Duodenal mucosa (tissue), 2 donors: ENCODE measurements at regions not wholly inside any gene's neighbourhood (a gene's known extent, or its start where the extent isn't known, plus 50 kb on each side); places are given as distances from the start of the nearest gene placed in this dataset.

Experiments used
- H3K27ac ChIP-seq: one replicate; pipeline ENCODE4 v1.7.0; 2013; ENCODE audit warnings: low read depth, low read length
- H3K27me3 ChIP-seq, 2 donors: one replicate each; pipeline ENCODE4 v1.7.0; 2013; ENCODE audit warnings: low read length in 2 of 2, control low read depth in 1 of 2; ENCODE audit not compliant: insufficient read depth in 2 of 2, control insufficient read depth in 1 of 2
- H3K36me3 ChIP-seq, 2 donors: one replicate each; pipeline ENCODE4 v1.7.0; 2013; ENCODE audit warnings: low read length in 2 of 2, control low read depth in 1 of 2; ENCODE audit not compliant: insufficient read depth in 2 of 2, control insufficient read depth in 1 of 2
- H3K4me1 ChIP-seq, 2 donors: one replicate each; pipeline ENCODE4 v1.7.0; 2013; ENCODE audit warnings: low read length in 2 of 2, control low read depth in 1 of 2; ENCODE audit not compliant: insufficient read depth in 2 of 2, control insufficient read depth in 1 of 2
- H3K4me3 ChIP-seq, 2 donors: one replicate each; pipeline ENCODE4 v1.7.0; 2013; ENCODE audit warnings: low read length in 2 of 2, low read depth in 1 of 2
- H3K9ac ChIP-seq, 2 donors: one replicate each; pipeline ENCODE4 v1.7.0; 2013; ENCODE audit warnings: low read length in 2 of 2, low read depth in 1 of 2
- H3K9me3 ChIP-seq, 2 donors: one replicate each; pipeline ENCODE4 v1.7.0; 2013; ENCODE audit warnings: low read length in 2 of 2, control low read depth in 1 of 2; ENCODE audit not compliant: control insufficient read depth in 1 of 2

GRCh38 chr14:89650077-89650978 is 233.3 kb upstream of the FOXN3 start:
- Histone ChIP-seq H3K27me3 (no peaks in the 10 kb centered on the region), H3K4me3 (no peak overlapping the region), H3K4me1 (peaks cover 4 to 7% of the 10 kb centered on the region in 2 donors), H3K9ac (no peak overlapping the region), H3K36me3 (no peaks in the 10 kb centered on the region), H3K27ac (no peak overlapping the region), H3K9me3 (no peaks in the 10 kb centered on the region)

GRCh38 chr14:89649451-89650075 is 232.5 kb upstream of the FOXN3 start:
- no peaks in the 10 kb centered on the region for H3K27me3 ChIP-seq
- no peaks in the 10 kb centered on the region for H3K9me3 ChIP-seq
- no peak overlapping the region for H3K4me3 ChIP-seq
- H3K4me1 ChIP-seq, result peaks cover 4 to 8% of the 10 kb centered on the region in 2 donors
- H3K27ac ChIP-seq, result no peak overlapping the region
- H3K9ac ChIP-seq, result no peak overlapping the region
- H3K36me3 ChIP-seq, result no peaks in the 10 kb centered on the region

- H3K27ac ChIP-seq, result no peak overlapping the region
- H3K4me3 ChIP-seq, result no peak overlapping the region
These were observed 231.9 kb upstream of the FOXN3 start for GRCh38 chr14:89648924-89649323.

DNA sequence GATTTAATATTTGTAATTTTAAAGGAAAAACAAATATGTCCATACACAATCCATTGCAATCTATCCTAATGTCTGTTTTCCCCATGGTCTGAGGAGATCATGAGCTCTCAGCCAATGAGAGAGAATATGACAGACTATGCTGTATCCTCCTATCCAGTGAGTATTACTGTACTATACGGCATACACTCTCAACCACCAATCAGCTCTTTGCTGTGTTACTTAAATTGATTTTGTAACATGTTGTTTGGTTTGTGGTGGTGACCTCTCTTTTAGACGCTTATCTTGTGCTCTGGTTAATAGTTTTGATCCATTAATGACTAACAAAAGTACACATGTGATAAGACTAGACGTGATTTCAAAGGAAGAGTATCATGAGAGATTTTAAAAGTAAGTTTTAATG is 231.5 kb upstream of the FOXN3 start:
- H3K4me1 ChIP-seq, result peaks cover 4 to 17% of the 10 kb centered on the region in 2 donors
- no peaks in the 10 kb centered on the region for H3K27me3 ChIP-seq
- H3K27ac ChIP-seq, result no peak overlapping the region
- no peak overlapping the region for H3K4me3 ChIP-seq
- H3K9ac ChIP-seq, result no peak overlapping the region
- H3K9me3 ChIP-seq, result no peaks in the 10 kb centered on the region
- no peaks in the 10 kb centered on the region for H3K36me3 ChIP-seq

More at GRCh38 chr14:89648924-89649323, 231.9 kb upstream of the FOXN3 start:
- Histone ChIP-seq H3K9me3 (no peaks in the 10 kb centered on the region), H3K4me1 (peaks cover 4 to 14% of the 10 kb centered on the region in 2 donors), H3K9ac (no peak overlapping the region), H3K27me3 (no peaks in the 10 kb centered on the region), H3K36me3 (no peaks in the 10 kb centered on the region)

GRCh38 chr14:89646971-89647370 is 229.9 kb upstream of the FOXN3 start:
- Histone ChIP-seq H3K4me1 (peaks cover 4 to 23% of the 10 kb centered on the region in 2 donors), H3K4me3 (no peak overlapping the region), H3K27me3 (no peaks in the 10 kb centered on the region), H3K9me3 (no peaks in the 10 kb centered on the region), H3K9ac (no peak overlapping the region), H3K27ac (no peak overlapping the region), H3K36me3 (no peaks in the 10 kb centered on the region)

DNA sequence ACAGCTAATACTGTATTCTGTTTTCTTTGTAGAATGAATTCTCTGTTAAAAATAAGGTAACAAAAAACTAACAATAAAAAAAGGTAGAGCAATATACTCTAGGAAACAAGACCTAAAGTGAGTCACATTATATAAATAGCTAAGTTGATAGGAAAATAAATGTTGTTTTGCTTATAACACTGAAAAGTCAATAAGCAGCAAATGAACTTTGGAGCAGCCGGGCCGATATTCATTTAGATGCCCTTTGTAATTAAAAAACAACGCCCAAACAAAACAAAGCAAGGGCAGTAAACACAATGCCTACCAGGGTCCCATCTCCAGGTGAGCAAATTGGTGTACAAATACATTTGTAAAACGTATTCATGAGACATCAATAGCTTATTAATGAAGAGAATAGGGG is 227.6 kb upstream of the FOXN3 start:
- Histone ChIP-seq H3K27ac (no peak overlapping the region), H3K4me1 (peaks cover 0 to 38% of the 10 kb centered on the region in 2 donors), H3K27me3 (no peaks in the 10 kb centered on the region), H3K4me3 (no peak overlapping the region), H3K9ac (no peak overlapping the region), H3K36me3 (no peaks in the 10 kb centered on the region), H3K9me3 (no peaks in the 10 kb centered on the region)

- H3K4me3 ChIP-seq, result peak overlapping the region; percentile 16 to 22
- H3K27ac ChIP-seq, result peak overlapping the region; percentile 22
- H3K9ac ChIP-seq, result peak overlapping the region in 1 of 2 donors; percentile 24
- H3K27me3 ChIP-seq, result no peaks in the 10 kb centered on the region
- H3K36me3 ChIP-seq, result no peaks in the 10 kb centered on the region
- peaks cover 0 to 38% of the 10 kb centered on the region in 2 donors for H3K4me1 ChIP-seq
- H3K9me3 ChIP-seq, result no peaks in the 10 kb centered on the region
These were observed 224.6 kb upstream of the FOXN3 start for GRCh38 chr14:89641495-89642175.

DNA sequence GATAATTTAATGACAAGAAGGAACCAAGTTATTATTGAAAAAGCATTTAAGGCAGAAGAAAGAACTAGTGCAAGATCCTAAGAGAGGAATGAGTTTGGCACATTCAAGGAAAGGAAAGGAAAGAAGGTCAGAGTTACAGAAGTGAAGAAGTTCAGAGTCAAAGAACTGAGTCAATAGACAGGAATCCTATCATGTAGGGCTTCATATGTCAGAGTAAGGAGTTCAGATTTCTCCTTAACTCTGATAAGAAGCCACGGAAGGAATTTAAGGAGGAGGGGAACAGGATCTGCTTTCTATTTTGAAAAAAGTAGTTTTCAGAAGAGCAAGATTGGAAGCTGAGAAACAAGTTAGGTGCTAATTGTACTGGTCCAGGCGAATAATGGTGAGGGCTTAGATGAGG is 223.1 kb upstream of the FOXN3 start:
- no peak overlapping the region for H3K4me3 ChIP-seq
- no peaks in the 10 kb centered on the region for H3K36me3 ChIP-seq
- peaks cover 0 to 38% of the 10 kb centered on the region in 2 donors for H3K4me1 ChIP-seq
- H3K9ac ChIP-seq, result no peak overlapping the region
- H3K27me3 ChIP-seq, result no peaks in the 10 kb centered on the region
- no peak overlapping the region for H3K27ac ChIP-seq
- no peaks in the 10 kb centered on the region for H3K9me3 ChIP-seq

DNA sequence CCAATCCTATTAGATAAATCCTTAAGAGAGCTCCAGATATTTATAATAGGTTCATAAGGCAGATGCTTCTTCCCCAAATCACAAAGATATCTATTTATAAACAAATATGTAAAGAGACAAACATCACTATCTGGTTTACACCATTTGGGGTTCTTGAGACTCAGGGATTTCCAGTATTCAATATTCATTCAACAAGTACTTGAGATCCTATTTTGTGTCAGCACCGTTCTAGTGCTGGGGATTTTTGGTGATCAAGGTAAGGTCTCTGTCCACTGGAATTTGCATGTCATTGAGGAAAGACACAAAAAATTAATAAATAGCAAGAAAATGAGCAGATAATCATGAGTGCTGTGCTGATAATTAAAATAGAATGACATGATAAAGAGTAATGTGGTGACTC is 222.7 kb upstream of the FOXN3 start:
- Histone ChIP-seq H3K27me3 (no peaks in the 10 kb centered on the region), H3K4me1 (peaks cover 0 to 38% of the 10 kb centered on the region in 2 donors), H3K9ac (no peak overlapping the region), H3K27ac (no peak overlapping the region), H3K9me3 (no peaks in the 10 kb centered on the region), H3K4me3 (no peak overlapping the region), H3K36me3 (no peaks in the 10 kb centered on the region)

DNA sequence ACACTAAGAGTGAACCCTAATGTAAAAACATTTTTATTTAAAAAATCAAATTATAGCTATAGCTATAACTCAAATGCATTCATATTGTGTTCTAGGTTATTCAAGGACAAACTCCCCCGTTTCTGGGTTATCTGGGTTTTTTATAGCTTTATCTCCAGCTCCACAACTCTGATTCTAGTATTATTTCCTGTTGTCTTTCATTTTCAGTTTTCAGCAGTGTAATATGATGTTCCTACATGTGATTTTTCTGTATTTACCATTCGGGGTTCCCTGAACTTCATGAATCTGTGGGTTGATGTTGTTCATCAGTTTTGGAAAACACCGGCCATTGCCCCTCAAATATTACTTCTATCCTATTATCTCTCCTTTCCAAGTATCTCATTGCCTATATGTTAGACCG is 221.9 kb upstream of the FOXN3 start:
- Histone ChIP-seq H3K4me3 (no peak overlapping the region), H3K4me1 (peaks cover 0 to 34% of the 10 kb centered on the region in 2 donors), H3K9me3 (no peaks in the 10 kb centered on the region), H3K36me3 (no peaks in the 10 kb centered on the region), H3K27ac (no peak overlapping the region), H3K9ac (no peak overlapping the region), H3K27me3 (no peaks in the 10 kb centered on the region)
